ENCODE measurements at regions not wholly inside any gene's neighbourhood (a gene's known extent, or its start where the extent isn't known, plus 50 kb on each side); places are given as distances from the start of the nearest gene placed in this dataset.
A peak's percentile ranks its signal among the peaks of the same experiment; 100 is the strongest.

DNA sequence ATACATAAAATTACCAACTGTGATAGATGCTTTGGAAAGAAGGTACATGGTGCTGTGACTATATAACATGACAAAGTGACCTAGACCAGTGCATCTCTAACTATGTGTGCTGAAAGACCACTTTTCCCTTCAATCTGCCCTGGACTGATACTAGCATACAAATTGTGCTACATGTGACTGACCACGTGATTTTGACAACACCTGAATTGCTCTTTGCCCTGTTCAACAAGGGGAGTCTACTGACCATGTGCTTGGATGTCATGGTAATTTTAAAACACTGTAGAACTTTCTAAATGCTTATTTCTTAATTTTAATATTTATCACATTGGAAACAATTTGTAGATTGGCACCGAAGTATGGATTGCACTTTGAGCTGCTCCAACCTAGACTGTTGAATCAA, 142.4 kb downstream of the CAND1 start:
- H3K4me3 ChIP-seq (ENCODE audit: low read depth, low read length) = no peak overlapping the region
- TF ChIP-seq, protein P1, sequence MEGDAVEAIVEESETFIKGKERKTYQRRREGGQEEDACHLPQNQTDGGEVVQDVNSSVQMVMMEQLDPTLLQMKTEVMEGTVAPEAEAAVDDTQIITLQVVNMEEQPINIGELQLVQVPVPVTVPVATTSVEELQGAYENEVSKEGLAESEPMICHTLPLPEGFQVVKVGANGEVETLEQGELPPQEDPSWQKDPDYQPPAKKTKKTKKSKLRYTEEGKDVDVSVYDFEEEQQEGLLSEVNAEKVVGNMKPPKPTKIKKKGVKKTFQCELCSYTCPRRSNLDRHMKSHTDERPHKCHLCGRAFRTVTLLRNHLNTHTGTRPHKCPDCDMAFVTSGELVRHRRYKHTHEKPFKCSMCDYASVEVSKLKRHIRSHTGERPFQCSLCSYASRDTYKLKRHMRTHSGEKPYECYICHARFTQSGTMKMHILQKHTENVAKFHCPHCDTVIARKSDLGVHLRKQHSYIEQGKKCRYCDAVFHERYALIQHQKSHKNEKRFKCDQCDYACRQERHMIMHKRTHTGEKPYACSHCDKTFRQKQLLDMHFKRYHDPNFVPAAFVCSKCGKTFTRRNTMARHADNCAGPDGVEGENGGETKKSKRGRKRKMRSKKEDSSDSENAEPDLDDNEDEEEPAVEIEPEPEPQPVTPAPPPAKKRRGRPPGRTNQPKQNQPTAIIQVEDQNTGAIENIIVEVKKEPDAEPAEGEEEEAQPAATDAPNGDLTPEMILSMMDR (conservative IDR thresholded peaks at IDR 0.05; ENCODE audit: low read depth, low read length) = no peak
- no peak for DNase-seq (ENCODE audit: low read depth)

DNA sequence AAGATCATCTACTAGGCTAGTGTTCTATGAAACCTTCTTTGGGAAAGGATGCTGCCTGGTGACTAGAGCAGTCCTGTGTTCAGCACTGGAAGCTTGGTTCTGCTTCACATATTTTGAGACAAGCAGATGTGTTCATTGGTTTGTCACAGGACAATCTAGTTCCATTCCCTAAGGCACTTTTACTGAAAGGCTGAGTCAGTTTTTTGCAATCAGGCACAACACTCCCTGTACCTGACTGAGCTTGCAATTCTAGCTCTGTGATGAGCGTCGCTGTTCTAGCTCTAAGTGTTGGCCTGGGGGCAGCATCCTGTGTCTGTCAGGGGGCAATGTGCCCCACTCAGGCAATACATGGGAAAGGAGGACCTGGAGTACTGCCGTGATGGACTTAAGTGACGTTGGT, 144.4 kb downstream of the CAND1 start:
- no peak for DNase-seq (ENCODE audit: low read depth)
- TF ChIP-seq, protein P1 (conservative IDR thresholded peaks at IDR 0.05; ENCODE audit: low read depth, low read length) = no peak

DNA sequence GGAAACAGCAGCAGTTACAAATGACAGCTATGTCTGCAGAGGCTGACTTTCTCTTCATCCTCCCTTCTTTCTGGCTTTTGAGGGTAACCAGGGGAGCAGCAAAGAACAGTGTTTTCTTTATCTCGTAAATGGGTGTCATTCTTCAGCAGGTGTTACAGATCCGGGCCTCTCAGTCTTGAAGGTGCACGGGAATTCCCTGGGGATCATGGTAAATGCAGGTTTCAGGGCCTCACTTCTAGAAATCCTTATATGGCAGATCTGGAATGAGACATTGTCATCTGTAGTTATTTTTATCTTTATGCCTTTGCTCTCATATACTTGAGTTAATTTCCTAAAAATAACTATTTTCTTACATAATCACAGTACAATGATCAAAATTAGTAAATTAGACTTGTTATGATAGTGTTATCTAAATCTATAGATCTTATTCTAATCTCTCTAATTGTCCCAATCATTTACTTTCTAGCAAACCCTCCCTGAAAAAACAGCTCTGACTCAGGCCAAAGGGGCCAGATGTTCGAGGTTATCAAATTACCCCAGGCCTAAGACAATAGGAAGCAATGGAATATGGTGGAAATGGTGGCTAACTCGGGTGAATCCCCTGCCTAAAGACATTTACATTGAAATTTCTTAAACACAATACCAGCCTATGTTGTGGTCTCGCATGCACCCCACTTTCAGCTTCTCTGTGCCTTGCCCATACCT, 145.0 kb downstream of the CAND1 start:
- no peak for DNase-seq (ENCODE audit: low read depth)
- no peak overlapping the region for H3K4me3 ChIP-seq (ENCODE audit: low read depth, low read length)
- TF ChIP-seq, protein P1 (conservative IDR thresholded peaks at IDR 0.05; ENCODE audit: low read depth, low read length) = no peak

More for the DNA sequence above, 144.4 kb downstream of the CAND1 start:
- H3K4me3 ChIP-seq (ENCODE audit: low read depth, low read length) = no peak overlapping the region

DNA sequence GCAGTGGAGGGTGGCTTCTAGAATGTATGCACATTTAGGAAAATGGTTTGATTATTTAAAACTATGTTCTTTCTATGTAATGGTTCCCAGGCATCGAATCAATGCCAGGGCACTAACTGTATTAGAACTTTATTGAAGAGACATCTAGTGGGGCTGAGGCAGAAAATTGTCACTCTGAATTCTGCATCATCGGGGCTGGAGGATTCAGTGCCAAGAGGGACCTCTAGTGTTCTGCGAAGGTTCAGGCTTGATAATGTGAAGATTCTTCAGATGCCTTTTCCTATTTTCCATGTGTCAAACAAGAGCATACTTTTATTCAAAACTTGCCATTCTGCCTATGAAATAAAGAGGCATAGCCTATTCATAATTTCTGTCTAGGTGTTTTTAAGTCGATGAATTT, 146.3 kb downstream of the CAND1 start:
- no peak overlapping the region for H3K4me3 ChIP-seq (ENCODE audit: low read depth, low read length)
- TF ChIP-seq, protein P1 (conservative IDR thresholded peaks at IDR 0.05; ENCODE audit: low read depth, low read length) = peak; percentile 84
- peak; percentile 79 for DNase-seq (ENCODE audit: low read depth)

DNA sequence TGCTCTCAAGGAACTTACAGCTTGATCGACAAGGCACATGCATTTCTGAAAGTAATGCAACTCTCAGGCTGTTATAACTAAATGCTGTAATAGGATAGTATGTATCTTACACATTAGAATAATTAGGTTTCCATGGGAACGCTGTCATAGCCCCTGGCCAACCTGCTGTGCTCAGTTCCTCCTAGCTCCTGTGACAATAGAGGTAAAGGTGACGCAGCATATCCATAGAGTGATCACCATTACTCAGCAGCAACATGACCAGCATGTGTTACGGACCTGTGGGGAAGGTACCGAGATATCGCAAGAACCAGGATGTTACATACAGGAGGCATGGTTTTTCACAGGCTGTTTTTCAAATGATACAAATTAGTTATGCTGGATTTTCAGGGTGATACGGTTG, 150.7 kb downstream of the CAND1 start:
- no peak overlapping the region for H3K4me3 ChIP-seq (ENCODE audit: low read depth, low read length)
- DNase-seq (ENCODE audit: low read depth) = no peak
- TF ChIP-seq, protein P1 (conservative IDR thresholded peaks at IDR 0.05; ENCODE audit: low read depth, low read length) = no peak

DNA sequence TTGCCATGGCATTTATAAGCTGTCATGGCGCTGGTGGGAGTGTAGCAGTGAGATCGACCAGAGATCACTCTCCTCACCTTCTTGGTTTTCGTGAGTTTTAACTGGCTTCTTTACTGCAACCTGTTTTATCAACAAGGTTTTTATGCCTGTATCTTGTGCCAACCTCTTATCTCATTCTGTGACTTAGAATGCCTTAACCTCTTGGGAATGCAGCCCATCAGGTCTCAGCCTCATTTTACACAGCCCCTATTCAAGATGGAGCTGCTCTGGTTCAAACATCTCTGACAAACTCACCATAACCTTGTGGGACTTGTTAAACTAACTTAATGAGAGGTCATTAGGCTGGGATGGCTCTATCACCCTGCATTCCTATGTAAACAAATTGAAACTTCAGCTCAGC, 151.3 kb downstream of the CAND1 start:
- DNase-seq (ENCODE audit: low read depth) = no peak
- H3K4me3 ChIP-seq (ENCODE audit: low read depth, low read length) = no peak overlapping the region
- TF ChIP-seq, protein P1 (conservative IDR thresholded peaks at IDR 0.05; ENCODE audit: low read depth, low read length) = no peak

DNA sequence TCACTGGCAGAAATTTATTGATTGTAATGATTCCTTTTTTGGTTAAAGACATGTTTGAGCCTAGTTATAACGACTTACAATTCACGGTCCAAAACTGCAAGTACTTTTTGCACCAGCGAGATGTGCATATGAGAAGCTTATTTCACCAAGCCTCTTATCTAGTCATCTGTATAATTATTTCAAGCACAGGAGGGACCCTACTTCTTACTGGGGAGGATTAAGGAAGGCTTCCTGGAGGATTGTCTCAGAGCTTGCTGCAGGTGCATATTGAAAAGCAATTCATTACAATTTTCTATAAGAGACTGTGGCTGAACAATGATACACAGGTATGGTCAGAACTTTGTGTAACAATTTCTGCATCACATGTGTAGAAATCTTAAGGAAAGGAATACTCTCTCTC, 152.9 kb downstream of the CAND1 start:
- DNase-seq (ENCODE audit: low read depth) = no peak
- H3K4me3 ChIP-seq (ENCODE audit: low read depth, low read length) = no peak overlapping the region
- TF ChIP-seq, protein P1 (conservative IDR thresholded peaks at IDR 0.05; ENCODE audit: low read depth, low read length) = no peak

Measured in choroid plexus epithelial cell (primary cell).